ENCODE measurements at regions not wholly inside any gene's neighbourhood (a gene's known extent, or its start where the extent isn't known, plus 50 kb on each side); places are given as distances from the start of the nearest gene placed in this dataset.

DNA sequence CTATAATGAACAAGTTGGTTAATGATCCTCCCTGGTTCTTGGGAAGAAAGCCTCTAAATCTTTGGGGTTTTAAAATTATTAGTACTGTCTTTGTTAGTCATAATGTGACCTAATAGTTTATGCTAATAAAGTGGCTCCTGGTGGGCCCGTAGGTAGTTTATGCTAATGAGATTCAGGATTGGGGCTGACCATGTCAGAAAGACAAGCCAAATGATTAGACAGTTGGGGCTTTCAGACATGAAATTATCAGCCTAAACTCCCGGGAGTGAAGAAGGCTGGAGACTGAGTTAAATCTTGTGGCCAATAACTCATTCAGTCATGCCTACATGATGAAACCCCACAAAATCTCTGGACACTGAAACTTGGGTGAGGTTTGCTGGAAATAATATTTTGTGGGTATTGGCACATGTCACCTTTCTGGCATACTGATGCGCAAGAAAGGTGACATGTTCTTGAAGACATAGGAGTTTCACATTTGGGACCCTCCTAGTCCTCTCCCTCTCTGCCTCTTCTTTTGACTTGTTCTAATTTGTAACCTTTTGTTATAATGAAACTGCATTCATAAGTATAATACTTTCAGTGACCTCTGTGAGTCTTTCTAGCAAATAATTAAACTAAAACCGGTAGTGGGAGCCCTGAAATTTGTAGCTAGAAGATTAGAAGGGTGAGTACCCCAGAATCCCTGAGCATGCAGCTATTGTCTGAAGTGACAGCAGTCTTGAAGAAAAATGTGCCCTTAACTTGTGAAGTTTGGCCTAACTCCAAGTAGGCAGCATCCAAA lies 196.8 kb upstream of the FSTL5 start:
- DNase-seq (no peak), ATAC-seq (no peak)
- no peak overlapping the region for H3K27ac Mint-ChIP-seq
- intact Hi-C loops (cut with DNase I, micrococcal nuclease): no loop called here
- H3K9me3 Mint-ChIP-seq (ENCODE audit: low read depth): no peaks in the 10 kb centered on the region
- H3K27me3 Mint-ChIP-seq: no peaks in the 10 kb centered on the region
- H3K36me3 Mint-ChIP-seq (ENCODE audit: low read depth): no peaks in the 10 kb centered on the region
- ChIA-PET POLR2A (no interaction called here), CTCF (no interaction called here)
- no peak overlapping the region for H3K4me3 Mint-ChIP-seq
- no peaks in the 10 kb centered on the region for H3K4me1 Mint-ChIP-seq

- DNase-seq: no peak
- ChIA-PET POLR2A (no interaction called here), CTCF (no interaction called here)
- Mint-ChIP-seq H3K27me3 (no peaks in the 10 kb centered on the region), H3K27ac (no peak overlapping the region), H3K4me3 (no peak overlapping the region), H3K36me3 (ENCODE audit: low read depth) (no peaks in the 10 kb centered on the region), H3K9me3 (ENCODE audit: low read depth) (no peaks in the 10 kb centered on the region), H3K4me1 (no peaks in the 10 kb centered on the region)
- no peak for ATAC-seq
- intact Hi-C loops (cut with DNase I, micrococcal nuclease): no loop called here
These were observed 192.4 kb upstream of the FSTL5 start for GRCh38 chr4:162356181-162356580.

DNA sequence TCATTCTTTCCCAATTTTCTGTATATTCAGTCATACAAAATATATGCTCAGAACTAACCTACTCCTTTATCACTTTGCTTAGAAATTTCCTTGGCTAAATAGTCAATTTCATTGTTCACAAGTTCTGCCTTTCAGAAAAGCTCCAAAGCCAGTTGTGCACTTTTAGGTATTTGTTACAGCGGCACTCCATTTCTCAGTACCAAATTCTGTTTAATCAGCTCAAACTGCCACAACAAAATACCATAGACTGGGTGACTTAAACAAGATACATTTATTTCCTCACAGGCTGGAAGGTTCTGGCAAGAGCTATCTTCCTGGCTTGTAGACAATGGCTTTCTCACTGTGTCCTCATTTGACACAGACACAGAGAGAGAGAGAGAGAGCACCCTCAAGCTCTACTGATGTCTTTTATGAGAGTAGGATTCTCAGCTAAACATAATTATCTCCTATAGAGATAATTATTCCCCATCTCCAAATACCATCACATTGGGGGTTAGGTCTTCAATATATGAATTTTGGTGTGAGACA lies 188.8 kb upstream of the FSTL5 start:
- Mint-ChIP-seq H3K27me3 (no peaks in the 10 kb centered on the region), H3K4me1 (no peaks in the 10 kb centered on the region), H3K9me3 (ENCODE audit: low read depth) (no peaks in the 10 kb centered on the region), H3K27ac (no peak overlapping the region), H3K36me3 (ENCODE audit: low read depth) (no peaks in the 10 kb centered on the region), H3K4me3 (no peak overlapping the region)
- intact Hi-C loops (cut with DNase I, micrococcal nuclease): no loop called here
- DNase-seq (no peak), ATAC-seq (no peak)
- POLR2A ChIA-PET: no interaction called here
- CTCF ChIA-PET: no interaction called here

GRCh38 chr4:162350331-162350730 lies 186.5 kb upstream of the FSTL5 start:
- H3K9me3 Mint-ChIP-seq (ENCODE audit: low read depth): no peaks in the 10 kb centered on the region
- POLR2A ChIA-PET: no interaction called here
- H3K4me3 Mint-ChIP-seq: no peak overlapping the region
- H3K27me3 Mint-ChIP-seq: no peaks in the 10 kb centered on the region
- H3K4me1 Mint-ChIP-seq: no peaks in the 10 kb centered on the region
- CTCF ChIA-PET: interaction anchor here (0.6 kb wide), 1 partner anchor 570 kb away, joined by 3 read pairs; no protein-coding TSS in a partner anchor
- ATAC-seq (no peak), DNase-seq (no peak)
- no peaks in the 10 kb centered on the region for H3K36me3 Mint-ChIP-seq (ENCODE audit: low read depth)
- intact Hi-C loops (cut with DNase I, micrococcal nuclease): no loop called here
- no peak overlapping the region for H3K27ac Mint-ChIP-seq

GRCh38 chr4:162349395-162349794 lies 185.6 kb upstream of the FSTL5 start:
- intact Hi-C loops (cut with DNase I, micrococcal nuclease): no loop called here
- CTCF ChIA-PET: no interaction called here
- Mint-ChIP-seq H3K4me3 (no peak overlapping the region), H3K27me3 (no peaks in the 10 kb centered on the region), H3K27ac (no peak overlapping the region), H3K36me3 (ENCODE audit: low read depth) (no peaks in the 10 kb centered on the region), H3K9me3 (ENCODE audit: low read depth) (no peaks in the 10 kb centered on the region), H3K4me1 (no peaks in the 10 kb centered on the region)
- DNase-seq (no peak), ATAC-seq (no peak)
- POLR2A ChIA-PET: no interaction called here

DNA sequence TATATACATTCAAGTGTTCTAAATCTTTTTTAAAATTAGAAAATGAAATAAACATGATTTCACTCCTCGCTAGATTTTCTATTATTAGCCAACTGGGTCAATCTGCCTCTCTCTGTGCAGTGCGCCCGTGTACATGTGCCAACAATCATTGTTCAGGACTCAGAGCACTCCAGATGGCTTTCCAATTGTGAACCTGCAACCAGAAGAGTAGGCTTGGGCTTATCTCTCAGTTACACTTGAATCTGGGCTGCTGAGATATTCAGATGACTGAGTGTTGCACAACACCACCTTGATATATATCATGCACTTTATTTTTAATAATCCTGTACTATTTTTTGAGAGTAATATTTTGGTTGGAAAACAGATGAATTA lies 184.0 kb upstream of the FSTL5 start:
- Mint-ChIP-seq H3K4me1 (no peaks in the 10 kb centered on the region), H3K36me3 (ENCODE audit: low read depth) (no peaks in the 10 kb centered on the region), H3K9me3 (ENCODE audit: low read depth) (peaks cover 2% of the 10 kb centered on the region), H3K27me3 (no peaks in the 10 kb centered on the region), H3K4me3 (no peak overlapping the region), H3K27ac (no peak overlapping the region)
- no peak for ATAC-seq
- intact Hi-C loops (cut with DNase I, micrococcal nuclease): no loop called here
- POLR2A ChIA-PET: no interaction called here
- DNase-seq: no peak
- CTCF ChIA-PET: no interaction called here

DNA sequence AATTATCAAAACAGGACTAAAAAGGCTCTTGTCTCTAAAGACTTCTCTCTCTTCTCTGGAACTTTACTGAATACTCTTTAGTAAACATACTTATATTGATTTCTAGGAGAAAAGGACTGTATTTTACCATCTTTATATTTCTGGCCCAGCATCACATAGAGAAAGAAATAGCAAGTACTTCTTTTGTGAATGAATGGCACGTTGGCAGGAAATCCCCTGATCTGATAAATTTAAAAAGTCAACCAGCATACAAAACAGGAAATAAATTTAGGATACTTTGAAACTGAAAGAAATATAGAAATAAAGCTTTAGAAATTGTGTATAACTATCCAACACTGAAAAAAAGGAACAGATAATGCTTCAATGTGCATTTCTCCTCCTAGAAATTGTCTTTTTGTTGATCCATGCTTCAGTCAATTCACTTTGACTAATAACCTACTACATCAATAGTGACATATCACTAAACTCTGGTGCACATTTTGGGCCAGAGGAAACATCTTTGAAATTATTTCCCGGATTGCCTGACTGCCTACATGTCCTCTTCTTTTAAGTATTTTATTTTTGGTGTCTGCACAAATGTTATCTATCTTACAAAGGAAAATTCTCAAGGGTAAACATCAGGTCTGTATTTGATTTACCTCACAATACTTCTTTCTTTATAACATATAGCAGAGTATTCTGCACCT lies 183.5 kb upstream of the FSTL5 start:
- intact Hi-C loops (cut with DNase I, micrococcal nuclease): no loop called here
- ATAC-seq (no peak), DNase-seq (no peak)
- ChIA-PET CTCF (no interaction called here), POLR2A (no interaction called here)
- no peaks in the 10 kb centered on the region for H3K36me3 Mint-ChIP-seq (ENCODE audit: low read depth)
- H3K9me3 Mint-ChIP-seq (ENCODE audit: low read depth): peaks cover 2% of the 10 kb centered on the region
- no peaks in the 10 kb centered on the region for H3K4me1 Mint-ChIP-seq
- H3K4me3 Mint-ChIP-seq: no peak overlapping the region
- H3K27ac Mint-ChIP-seq: no peak overlapping the region
- H3K27me3 Mint-ChIP-seq: no peaks in the 10 kb centered on the region

DNA sequence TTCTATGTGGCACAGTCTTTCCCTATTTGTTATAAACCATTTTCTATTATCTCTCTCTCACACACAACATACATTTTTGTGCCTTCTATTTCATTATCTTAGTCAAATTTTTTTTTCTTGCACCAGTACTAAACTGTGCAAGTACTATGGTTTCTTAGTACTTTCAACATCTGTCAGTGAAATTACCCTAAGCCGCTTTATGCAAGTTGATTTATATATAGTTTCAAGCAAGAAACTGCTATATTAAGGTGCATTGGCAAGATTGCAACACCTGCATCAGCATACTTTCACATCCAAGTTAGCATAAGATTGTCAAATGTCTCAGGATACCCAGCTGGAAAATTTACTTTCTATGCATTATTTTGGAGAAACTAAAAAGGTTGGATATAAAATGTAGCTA lies 180.2 kb upstream of the FSTL5 start:
- intact Hi-C loops (cut with DNase I, micrococcal nuclease): no loop called here
- Mint-ChIP-seq H3K4me3 (no peak overlapping the region), H3K9me3 (ENCODE audit: low read depth) (peaks cover 2% of the 10 kb centered on the region), H3K27me3 (no peaks in the 10 kb centered on the region), H3K4me1 (no peaks in the 10 kb centered on the region), H3K27ac (no peak overlapping the region), H3K36me3 (ENCODE audit: low read depth) (no peaks in the 10 kb centered on the region)
- ChIA-PET POLR2A (no interaction called here), CTCF (no interaction called here)
- DNase-seq (no peak), ATAC-seq (no peak)

- ATAC-seq: no peak
- peaks cover 2% of the 10 kb centered on the region for H3K9me3 Mint-ChIP-seq (ENCODE audit: low read depth)
- CTCF ChIA-PET: no interaction called here
These were observed 177.7 kb upstream of the FSTL5 start for GRCh38 chr4:162341533-162341932.

DNA sequence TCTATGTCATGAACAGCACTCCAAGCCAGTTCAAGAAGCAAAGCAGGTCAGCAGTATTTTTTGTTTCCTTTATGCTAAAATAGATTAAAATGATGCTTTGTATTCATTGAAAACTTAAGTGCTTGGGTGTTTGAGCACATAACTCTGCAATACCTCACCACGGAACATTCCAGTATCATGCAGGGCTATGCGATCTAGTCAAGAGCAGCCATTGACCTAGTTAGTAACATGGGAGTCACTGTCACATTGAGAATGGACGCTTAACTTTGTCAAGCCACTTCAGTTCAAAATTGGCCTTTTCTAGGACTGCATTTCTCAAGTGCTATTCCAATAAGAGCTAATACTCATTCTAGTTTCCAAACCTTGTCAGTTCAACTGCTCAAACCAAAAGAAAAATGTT lies 160.1 kb upstream of the FSTL5 start:
- DNase-seq (no peak), ATAC-seq (no peak)
- POLR2A ChIA-PET: no interaction called here
- Mint-ChIP-seq H3K27ac (no peak overlapping the region), H3K9me3 (ENCODE audit: low read depth) (no peaks in the 10 kb centered on the region), H3K27me3 (no peaks in the 10 kb centered on the region), H3K4me1 (no peaks in the 10 kb centered on the region), H3K4me3 (no peak overlapping the region), H3K36me3 (ENCODE audit: low read depth) (no peaks in the 10 kb centered on the region)
- intact Hi-C loops (cut with DNase I, micrococcal nuclease): no loop called here
- CTCF ChIA-PET: no interaction called here

More at GRCh38 chr4:162341533-162341932, 177.7 kb upstream of the FSTL5 start:
- H3K4me1 Mint-ChIP-seq: no peaks in the 10 kb centered on the region
- no peak overlapping the region for H3K27ac Mint-ChIP-seq
- H3K36me3 Mint-ChIP-seq (ENCODE audit: low read depth): no peaks in the 10 kb centered on the region
- no peak for DNase-seq
- no peaks in the 10 kb centered on the region for H3K27me3 Mint-ChIP-seq
- POLR2A ChIA-PET: no interaction called here
- intact Hi-C loops (cut with DNase I, micrococcal nuclease): no loop called here
- no peak overlapping the region for H3K4me3 Mint-ChIP-seq

GRCh38 chr4:162322054-162322453 lies 158.3 kb upstream of the FSTL5 start:
- ChIA-PET CTCF (no interaction called here), POLR2A (no interaction called here)
- Mint-ChIP-seq H3K27ac (no peak overlapping the region), H3K36me3 (ENCODE audit: low read depth) (no peaks in the 10 kb centered on the region), H3K4me1 (no peaks in the 10 kb centered on the region), H3K9me3 (ENCODE audit: low read depth) (no peaks in the 10 kb centered on the region), H3K4me3 (no peak overlapping the region), H3K27me3 (no peaks in the 10 kb centered on the region)
- DNase-seq (no peak), ATAC-seq (no peak)
- intact Hi-C loops (cut with DNase I, micrococcal nuclease): no loop called here

DNA sequence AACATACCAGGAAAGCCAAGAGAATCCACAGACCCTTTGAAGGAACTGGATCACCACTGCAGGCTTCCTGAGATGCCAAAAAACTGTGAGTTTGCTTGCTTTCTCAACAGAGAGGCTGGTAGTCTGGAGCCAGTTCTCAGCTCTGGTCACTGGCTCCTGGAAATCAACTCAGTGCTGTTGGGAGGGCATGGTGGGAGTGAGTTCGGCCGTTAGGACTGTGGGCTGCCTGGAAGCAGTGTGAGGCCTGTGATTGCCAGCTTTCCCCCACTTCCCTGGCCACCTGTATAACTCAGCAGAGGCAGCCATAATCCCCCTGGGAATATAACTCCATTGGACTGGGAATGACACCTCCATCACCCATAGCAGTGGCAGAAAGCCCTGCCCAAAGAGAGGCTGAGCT lies 122.0 kb upstream of the FSTL5 start:
- no peaks in the 10 kb centered on the region for H3K4me1 Mint-ChIP-seq

More for the DNA sequence above, 122.0 kb upstream of the FSTL5 start:
- H3K27me3 Mint-ChIP-seq: no peaks in the 10 kb centered on the region
- DNase-seq (no peak), ATAC-seq (no peak)
- peaks cover 9% of the 10 kb centered on the region for H3K9me3 Mint-ChIP-seq (ENCODE audit: low read depth)
- H3K27ac Mint-ChIP-seq: no peak overlapping the region
- ChIA-PET CTCF (no interaction called here), POLR2A (no interaction called here)
- no peak overlapping the region for H3K4me3 Mint-ChIP-seq
- H3K36me3 Mint-ChIP-seq (ENCODE audit: low read depth): no peaks in the 10 kb centered on the region
- intact Hi-C loops (cut with DNase I, micrococcal nuclease): no loop called here
